ENCODE measurements at regions not wholly inside any gene's neighbourhood (a gene's known extent, or its start where the extent isn't known, plus 50 kb on each side); places are given as distances from the start of the nearest gene placed in this dataset.

GRCh38 chr2:168404764-168405163, 51.3 kb upstream of the CERS6 start:
- Histone ChIP-seq H3K4ac (replicated peaks; ENCODE audit: insufficient read length, low read depth, low read length) (no peak overlapping the region), H2BK5ac (ENCODE audit: low read depth, low read length) (no peak overlapping the region), H3K9me3 (ENCODE audit: insufficient read depth in 2 of 2, low read depth in 1 of 2, low read length in 1 of 2) (no peaks in the 10 kb centered on the region), H3K27me3 (replicated peaks in 1 of 4; ENCODE audit: control insufficient read depth in 3 of 4, extremely low read depth in 1 of 4, insufficient read depth in 3 of 4, low read length in 3 of 4) (no peaks in the 10 kb centered on the region; a peak in 1 of 7 replicates), H3K23me2 (ENCODE audit: low read depth, low read length) (no peaks in the 10 kb centered on the region), H2BK12ac (ENCODE audit: low read depth, low read length) (no peak overlapping the region), H2AFZ (ENCODE audit: low read length) (no peak overlapping the region), H3K27ac (ENCODE audit: low read depth, low read length) (no peak overlapping the region), H3K79me2 (ENCODE audit: control insufficient read depth in 1 of 2, insufficient read depth in 2 of 2, low read length in 2 of 2) (no peaks in the 10 kb centered on the region), H4K91ac (replicated peaks; ENCODE audit: insufficient read length, low read length) (no peak overlapping the region), H3K36me3 (ENCODE audit: control insufficient read depth in 2 of 4, insufficient read depth in 4 of 4, low read length in 3 of 4) (no peaks in the 10 kb centered on the region), H4K20me1 (replicated peaks in 1 of 2; ENCODE audit: control insufficient read depth in 1 of 2, insufficient read depth in 2 of 2, low read length in 2 of 2) (no peaks in the 10 kb centered on the region), H2BK20ac (ENCODE audit: low read length) (no peak overlapping the region), H2BK120ac (replicated peaks; ENCODE audit: low read depth, low read length) (no peak overlapping the region), H3K9ac (replicated peaks in 1 of 4; ENCODE audit: extremely low read depth in 1 of 4, low read depth in 3 of 4, low read length in 3 of 4) (no peak overlapping the region), H3K4me3 (ENCODE audit: extremely low read depth in 1 of 4, insufficient read depth in 2 of 4, low read depth in 3 of 4, low read length in 4 of 4) (no peak overlapping the region), H2AK5ac (ENCODE audit: low read depth, low read length) (no peak overlapping the region), H3K4me2 (ENCODE audit: insufficient read depth in 1 of 2, low read depth in 2 of 2, low read length in 2 of 2) (no peak overlapping the region), H4K5ac (ENCODE audit: insufficient read length, low read depth, low read length) (no peak overlapping the region), H3K79me1 (ENCODE audit: low read depth, low read length) (no peaks in the 10 kb centered on the region), H3K4me1 (replicated peaks in 1 of 4; ENCODE audit: control insufficient read depth in 3 of 4, insufficient read depth in 4 of 4, low read length in 3 of 4) (no peaks in the 10 kb centered on the region), H3K14ac (ENCODE audit: insufficient read length) (no peak overlapping the region), H3K23ac (ENCODE audit: insufficient read length) (no peak overlapping the region), H4K8ac (ENCODE audit: extremely low read depth, insufficient read depth, low read length) (no peak overlapping the region), H3K56ac (replicated peaks; ENCODE audit: insufficient read length, low read depth, low read length) (no peak overlapping the region), H2BK15ac (ENCODE audit: low read length) (no peak overlapping the region), H3K18ac (ENCODE audit: extremely low read depth, low read length) (no peak overlapping the region)
- DNase-seq (ENCODE audit: low read depth in 1 of 2, low spot score in 2 of 2): no peak
- FAIRE-seq: no peak
- WGBS, 2 experiments (ENCODE audit: extremely low coverage in 1 of 2, insufficient coverage in 1 of 2, insufficient read length in 1 of 2, insufficient replicate concordance in 2 of 2, low coverage in 1 of 2, low lambda C conversion rate in 2 of 2, missing lambda C conversion rate in 1 of 2): 86% methylated on average over 2 of the region's 2 CpGs; no CpG with 5 or more reads in 1 of the 2 experiments
- ChIA-PET CTCF (ENCODE audit: partially characterized antibody) (interaction anchor here (0.7 to 1.3 kb wide), 2 partner anchors 16 to 41 kb away, joined by 3 to 4 read pairs; no protein-coding TSS in a partner anchor), POLR2A (ENCODE audit: partially characterized antibody) (no interaction called here)
- TF ChIP-seq RBBP5 (IDR thresholded peaks at IDR 0.05; ENCODE audit: borderline replicate concordance, low read depth, low read length) (no peak), RAD21 (IDR thresholded peaks at IDR 0.05 in 1 of 2, conservative IDR thresholded peaks at IDR 0.05 in 1 of 2; ENCODE audit: low read depth in 2 of 2, low read length in 2 of 2) (no peak), POU5F1 (IDR thresholded peaks at IDR 0.05; ENCODE audit: low read depth, low read length) (no peak), MAX (IDR thresholded peaks at IDR 0.05) (no peak), SUZ12 (IDR thresholded peaks at IDR 0.05; ENCODE audit: low read length) (no peak), EP300 (IDR thresholded peaks at IDR 0.05; ENCODE audit: borderline replicate concordance in 1 of 2, low read depth in 2 of 2, low read length in 2 of 2) (no peak), MAFK (IDR thresholded peaks at IDR 0.05; ENCODE audit: low read depth, low read length) (no peak), KDM1A (IDR thresholded peaks at IDR 0.05; ENCODE audit: borderline replicate concordance, low read length) (no peak), JUN (IDR thresholded peaks at IDR 0.05; ENCODE audit: low read depth, low read length) (no peak), CBX5 (IDR thresholded peaks at IDR 0.05; ENCODE audit: low read depth, low read length) (no peak)
